ENCODE measurements at regions not wholly inside any gene's neighbourhood (a gene's known extent, or its start where the extent isn't known, plus 50 kb on each side); places are given as distances from the start of the nearest gene placed in this dataset.

- no peak for DNase-seq (ENCODE audit: low read depth, low spot score)
- in situ Hi-C loops (cut with HindIII; ENCODE audit: low pct_unique_long_range_greater_than_20kb, low sequenced_read_pairs), result no loop called here
These were observed 60.3 kb downstream of the AVPR1A start for GRCh38 chr12:63090716-63091115.

- in situ Hi-C loops (cut with HindIII; ENCODE audit: low pct_unique_long_range_greater_than_20kb, low sequenced_read_pairs), result no loop called here
- DNase-seq (ENCODE audit: low read depth, low spot score), result peak; percentile 61
These were observed 64.7 kb downstream of the AVPR1A start for GRCh38 chr12:63086149-63086915.

- in situ Hi-C loops (cut with HindIII; ENCODE audit: low pct_unique_long_range_greater_than_20kb, low sequenced_read_pairs), result no loop called here
- DNase-seq (ENCODE audit: low read depth, low spot score), result no peak
These were observed 65.9 kb downstream of the AVPR1A start for GRCh38 chr12:63085120-63085519.

GRCh38 chr12:63084501-63084900 lies 66.5 kb downstream of the AVPR1A start:
- in situ Hi-C loops (cut with HindIII; ENCODE audit: low pct_unique_long_range_greater_than_20kb, low sequenced_read_pairs), result no loop called here
- no peak for DNase-seq (ENCODE audit: low read depth, low spot score)

- DNase-seq (ENCODE audit: low read depth, low spot score), result no peak
- in situ Hi-C loops (cut with HindIII; ENCODE audit: low pct_unique_long_range_greater_than_20kb, low sequenced_read_pairs), result no loop called here
These were observed 68.0 kb downstream of the AVPR1A start for GRCh38 chr12:63083046-63083445.

- in situ Hi-C loops (cut with HindIII; ENCODE audit: low pct_unique_long_range_greater_than_20kb, low sequenced_read_pairs), result no loop called here
- DNase-seq (ENCODE audit: low read depth, low spot score), result no peak
These were observed 71.1 kb downstream of the AVPR1A start for GRCh38 chr12:63079791-63080502.

GRCh38 chr12:63078906-63079305 lies 72.1 kb downstream of the AVPR1A start:
- in situ Hi-C loops (cut with HindIII; ENCODE audit: low pct_unique_long_range_greater_than_20kb, low sequenced_read_pairs), result no loop called here
- no peak for DNase-seq (ENCODE audit: low read depth, low spot score)

GRCh38 chr12:63075376-63076060 lies 75.5 kb downstream of the AVPR1A start:
- peak; percentile 79 for DNase-seq (ENCODE audit: low read depth, low spot score)
- in situ Hi-C loops (cut with HindIII; ENCODE audit: low pct_unique_long_range_greater_than_20kb, low sequenced_read_pairs), result no loop called here

- in situ Hi-C loops (cut with HindIII; ENCODE audit: low pct_unique_long_range_greater_than_20kb, low sequenced_read_pairs), result no loop called here
- no peak for DNase-seq (ENCODE audit: low read depth, low spot score)
These were observed 80.3 kb downstream of the AVPR1A start for GRCh38 chr12:63070709-63071108.

GRCh38 chr12:63069860-63070617 lies 81.0 kb downstream of the AVPR1A start:
- DNase-seq (ENCODE audit: low read depth, low spot score), result no peak
- in situ Hi-C loops (cut with HindIII; ENCODE audit: low pct_unique_long_range_greater_than_20kb, low sequenced_read_pairs), result no loop called here

GRCh38 chr12:63068857-63069442 lies 82.1 kb downstream of the AVPR1A start:
- peak; percentile 80 for DNase-seq (ENCODE audit: low read depth, low spot score)
- in situ Hi-C loops (cut with HindIII; ENCODE audit: low pct_unique_long_range_greater_than_20kb, low sequenced_read_pairs), result no loop called here

GRCh38 chr12:63066782-63067181 lies 84.2 kb downstream of the AVPR1A start:
- no peak for DNase-seq (ENCODE audit: low read depth, low spot score)
- in situ Hi-C loops (cut with HindIII; ENCODE audit: low pct_unique_long_range_greater_than_20kb, low sequenced_read_pairs), result no loop called here

GRCh38 chr12:63066136-63066535 lies 84.9 kb downstream of the AVPR1A start:
- DNase-seq (ENCODE audit: low read depth, low spot score), result no peak
- in situ Hi-C loops (cut with HindIII; ENCODE audit: low pct_unique_long_range_greater_than_20kb, low sequenced_read_pairs), result no loop called here

- no peak for DNase-seq (ENCODE audit: low read depth, low spot score)
- in situ Hi-C loops (cut with HindIII; ENCODE audit: low pct_unique_long_range_greater_than_20kb, low sequenced_read_pairs), result no loop called here
These were observed 86.9 kb downstream of the AVPR1A start for GRCh38 chr12:63064080-63064479.

- in situ Hi-C loops (cut with HindIII; ENCODE audit: low pct_unique_long_range_greater_than_20kb, low sequenced_read_pairs), result no loop called here
- DNase-seq (ENCODE audit: low read depth, low spot score), result no peak
These were observed 94.4 kb downstream of the AVPR1A start for GRCh38 chr12:63056649-63057048.

GRCh38 chr12:63052696-63053095 lies 98.3 kb downstream of the AVPR1A start:
- in situ Hi-C loops (cut with HindIII; ENCODE audit: low pct_unique_long_range_greater_than_20kb, low sequenced_read_pairs), result no loop called here
- no peak for DNase-seq (ENCODE audit: low read depth, low spot score)

- DNase-seq (ENCODE audit: low read depth, low spot score), result no peak
- in situ Hi-C loops (cut with HindIII; ENCODE audit: low pct_unique_long_range_greater_than_20kb, low sequenced_read_pairs), result no loop called here
These were observed 103.9 kb downstream of the AVPR1A start for GRCh38 chr12:63047146-63047545.

Data from SK-MEL-5 (cell line).